Colon (tissue), 2 donors: ENCODE measurements at regions not wholly inside any gene's neighbourhood (a gene's known extent, or its start where the extent isn't known, plus 50 kb on each side); places are given as distances from the start of the nearest gene placed in this dataset.
"Not testable (repeated sequence)": the region's sequence is repeated elsewhere in the genome, so short reads cannot be mapped to it uniquely, and the experiment has no call there.

ENCODE experiments used
- FAIRE-seq: peaks from 2 replicates; lab custom pipeline; 2012; peaks lifted over from hg19 to GRCh38; lab: Jason Lieb, UNC
- donor health status: control.
- donor health status: control.

- FAIRE-seq, result not testable (repeated sequence)
Measured at GRCh38 chr6:74488726-74489125, 717.1 kb downstream of the COL12A1 start.

- no peak for FAIRE-seq
Measured at GRCh38 chr6:74482180-74482579, 723.7 kb downstream of the COL12A1 start.

GRCh38 chr6:74480561-74480960 is 725.3 kb downstream of the COL12A1 start:
- FAIRE-seq, result no peak

- no peak for FAIRE-seq
Measured at GRCh38 chr6:74479960-74480359, 725.9 kb downstream of the COL12A1 start.

- no peak for FAIRE-seq
Measured at GRCh38 chr6:74479420-74479819, 726.4 kb downstream of the COL12A1 start.

GRCh38 chr6:74474046-74474445 is 731.8 kb downstream of the COL12A1 start:
- not testable (repeated sequence) for FAIRE-seq

GRCh38 chr6:74468552-74468951 is 737.3 kb downstream of the COL12A1 start:
- FAIRE-seq, result not testable (repeated sequence)

DNA sequence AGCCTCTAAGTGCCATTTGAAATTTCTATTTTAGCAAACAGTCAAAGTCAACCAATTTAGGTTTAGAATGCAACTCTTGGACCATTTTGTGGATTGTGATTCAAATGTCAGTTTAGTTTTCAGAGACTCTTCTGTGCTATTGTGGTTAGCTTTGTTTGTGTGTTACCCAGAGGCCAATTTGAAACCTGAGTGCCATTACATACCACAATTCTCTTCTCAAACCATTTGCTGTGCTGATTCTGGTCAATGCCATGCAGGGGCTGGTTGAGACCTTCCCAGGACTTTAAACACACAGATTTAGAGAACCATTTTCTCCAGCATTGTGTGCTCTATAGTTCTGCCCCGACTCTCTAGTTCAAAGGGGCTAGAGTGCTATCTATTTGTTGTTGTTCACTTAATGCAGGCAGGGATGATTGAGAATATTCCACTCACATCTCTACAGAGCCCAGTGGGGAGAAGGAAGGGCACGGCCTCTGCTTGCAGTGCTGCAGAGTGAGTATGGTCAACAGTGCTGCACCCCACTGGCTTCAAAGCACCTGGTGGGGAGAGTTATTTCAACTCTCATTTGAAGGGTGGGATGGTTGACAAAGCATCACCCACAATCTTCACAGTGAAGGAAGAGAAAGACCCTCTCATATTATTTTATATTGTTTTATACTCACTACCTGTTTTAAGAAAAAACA is 738.2 kb downstream of the COL12A1 start:
- FAIRE-seq, result no peak

DNA sequence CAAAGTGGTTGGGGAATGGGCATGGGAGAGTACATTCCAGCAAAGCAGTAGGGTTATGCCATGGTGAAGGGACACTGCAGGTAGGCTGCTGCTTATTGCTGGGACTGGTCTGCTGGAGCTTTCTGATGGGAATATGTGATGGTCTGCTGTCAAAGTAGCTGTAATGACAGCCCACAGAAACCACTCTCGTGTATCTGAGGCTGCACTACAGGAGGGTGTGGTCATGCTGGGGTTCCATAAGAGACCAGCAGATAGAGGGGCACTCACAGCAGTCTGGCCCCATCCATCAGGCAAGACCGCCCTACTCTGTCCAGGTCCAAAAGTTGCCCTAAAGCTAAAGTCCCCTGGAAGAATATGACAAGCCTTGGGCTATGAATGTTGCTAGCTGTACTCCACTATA is 739.3 kb downstream of the COL12A1 start:
- FAIRE-seq, result no peak

GRCh38 chr6:74459260-74459659 is 746.6 kb downstream of the COL12A1 start:
- FAIRE-seq, result no peak

- FAIRE-seq, result peak; percentile 10
Measured at GRCh38 chr6:74458536-74458935, 747.3 kb downstream of the COL12A1 start.

GRCh38 chr6:74455786-74456185 is 750.1 kb downstream of the COL12A1 start:
- no peak for FAIRE-seq

- FAIRE-seq, result no peak
Measured at GRCh38 chr6:74451953-74452352, 753.9 kb downstream of the COL12A1 start.

DNA sequence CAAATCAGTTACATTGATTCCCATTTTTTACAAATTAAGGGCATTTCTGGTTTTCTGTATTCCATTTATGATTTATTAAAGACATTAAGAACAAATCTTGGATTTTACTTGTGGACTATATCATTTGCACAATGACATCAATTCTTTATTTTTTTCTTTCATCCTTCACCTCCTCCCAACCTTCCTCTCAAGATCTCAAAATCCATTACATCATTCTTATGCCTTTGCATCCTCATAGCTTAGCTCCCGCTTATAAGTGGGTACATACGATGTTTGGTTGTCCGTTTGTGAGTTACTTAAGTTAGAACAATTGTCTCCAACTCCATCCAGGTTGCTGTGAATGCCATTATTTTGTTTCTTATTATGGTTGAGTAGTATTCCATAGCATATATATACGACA is 752.8 kb downstream of the CD109 start:
- FAIRE-seq, result no peak

- no peak for FAIRE-seq
Measured at GRCh38 chr6:74447013-74447412, 751.0 kb downstream of the CD109 start.

DNA sequence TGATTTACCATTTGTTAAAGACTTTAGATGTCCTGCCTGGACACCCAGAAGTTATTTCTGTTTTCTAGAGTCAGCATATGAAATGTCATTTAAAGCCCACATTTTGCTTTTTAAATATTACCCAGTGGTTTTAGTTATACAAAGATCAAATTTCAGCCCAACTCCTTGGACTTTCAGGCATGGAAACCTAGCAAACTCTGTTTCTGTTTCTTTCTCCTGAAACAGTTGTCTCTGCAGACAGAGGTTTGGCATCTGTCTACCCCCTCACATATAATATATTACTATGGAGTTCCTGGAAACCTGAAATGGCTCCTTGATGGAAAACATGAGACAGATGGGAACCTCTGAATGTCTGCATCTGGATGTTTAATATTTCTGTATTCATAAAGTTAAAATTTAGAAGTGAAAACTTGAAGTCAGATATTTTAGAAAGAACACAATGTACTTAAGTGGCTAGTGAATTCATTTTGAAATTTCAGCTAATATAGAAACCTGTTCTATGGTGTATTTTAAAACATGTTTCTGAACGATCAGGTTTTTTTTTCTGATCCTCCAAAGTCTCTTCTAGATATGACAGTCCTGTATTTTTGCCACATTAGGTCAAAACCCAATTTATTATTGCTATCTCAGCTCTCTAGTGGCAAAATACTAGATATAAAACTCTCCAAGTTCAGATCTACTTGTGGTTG is 743.3 kb downstream of the CD109 start:
- FAIRE-seq, result no peak

DNA sequence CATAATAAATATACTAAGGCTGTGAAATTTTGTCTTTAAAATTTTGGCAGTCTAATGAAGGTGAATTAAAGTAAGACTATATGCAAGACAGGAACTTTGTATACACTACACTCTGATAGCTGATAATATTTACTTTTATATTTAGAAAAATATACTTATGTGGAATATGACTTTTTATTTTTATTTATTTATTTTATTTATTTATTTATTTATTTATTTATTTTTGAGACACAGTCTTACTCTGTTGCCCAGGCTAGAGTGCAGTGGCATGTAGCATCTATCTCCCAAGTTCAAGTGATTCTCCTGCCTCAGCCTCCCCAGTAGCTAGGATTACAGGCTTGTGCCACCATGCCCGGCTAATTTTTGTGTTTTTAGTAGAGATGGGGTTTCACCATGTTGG is 742.4 kb downstream of the CD109 start:
- not testable (repeated sequence) for FAIRE-seq

GRCh38 chr6:74434171-74434570 is 738.2 kb downstream of the CD109 start:
- no peak for FAIRE-seq

DNA sequence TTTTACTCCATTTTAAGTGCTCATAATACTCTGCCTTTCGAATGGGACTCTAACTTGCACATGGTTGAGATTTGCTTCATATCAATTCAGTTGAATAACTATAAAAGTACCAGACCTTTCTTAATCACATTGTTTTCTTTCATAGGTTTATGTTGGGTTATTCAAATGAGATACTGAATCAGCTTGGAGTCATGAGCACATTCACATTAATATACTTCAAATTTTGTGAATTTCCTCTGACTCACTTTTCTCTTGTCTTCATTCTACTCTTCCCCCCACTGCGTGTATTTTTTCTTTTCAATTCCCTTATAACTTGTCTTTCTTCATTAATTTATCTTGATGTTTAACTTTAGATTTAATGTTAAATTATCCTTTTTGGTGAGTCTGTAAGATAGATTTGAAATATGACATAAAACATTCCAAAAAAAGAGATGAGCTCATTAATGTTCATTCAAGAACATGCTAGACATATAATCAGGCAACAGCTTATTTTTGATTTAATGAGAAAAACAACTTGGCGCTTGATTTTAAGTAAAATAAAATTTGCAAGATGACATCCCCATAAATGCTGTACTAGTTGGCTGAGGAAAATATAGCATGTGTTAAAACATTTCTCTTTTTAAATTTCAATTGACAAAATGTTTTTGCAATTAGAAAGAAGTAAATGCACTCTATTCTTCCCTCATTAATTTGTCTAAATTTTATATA is 736.0 kb downstream of the CD109 start:
- no peak for FAIRE-seq

DNA sequence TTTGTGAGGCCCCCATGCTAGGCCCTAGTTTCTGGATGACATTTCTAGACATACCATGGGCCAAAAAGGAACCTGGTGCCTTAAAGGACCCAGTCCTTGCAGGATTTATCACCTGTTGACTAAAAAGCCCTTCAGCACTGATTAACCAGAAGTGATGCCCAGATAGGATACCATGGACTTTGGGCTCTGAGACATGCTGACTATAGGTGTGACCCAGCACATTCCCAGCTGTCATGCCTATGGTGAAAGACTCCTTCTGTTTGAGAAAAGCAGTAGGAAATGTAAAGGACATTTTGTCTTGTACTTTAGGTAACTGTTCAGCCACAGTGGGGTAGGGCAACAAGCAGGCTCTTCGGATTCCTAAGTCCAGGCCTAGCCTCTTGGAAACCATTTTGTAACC is 724.2 kb downstream of the CD109 start:
- FAIRE-seq, result no peak

DNA sequence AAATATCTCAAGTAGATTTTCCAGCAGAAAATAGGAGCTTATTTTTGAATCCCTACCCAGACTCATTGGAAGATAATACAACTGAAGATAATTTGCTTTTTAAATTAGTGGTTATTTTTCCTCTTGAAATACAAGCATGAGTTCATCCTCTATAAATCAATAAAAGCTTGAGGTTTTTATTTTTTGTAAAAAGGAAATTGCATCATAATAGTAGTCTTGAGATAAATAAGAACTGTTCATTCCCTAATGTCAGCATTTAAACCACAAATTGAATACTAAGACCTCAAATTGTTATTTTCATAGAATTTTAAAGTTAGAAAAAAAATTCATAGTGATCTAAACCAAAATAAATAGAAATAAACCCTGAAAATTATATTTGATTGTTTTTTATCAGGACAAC is 719.1 kb downstream of the CD109 start:
- no peak for FAIRE-seq

GRCh38 chr6:74410630-74411029 is 714.6 kb downstream of the CD109 start:
- FAIRE-seq, result no peak

- FAIRE-seq, result no peak
Measured at GRCh38 chr6:74409447-74409846, 713.4 kb downstream of the CD109 start.
